OCI-LY7 (cell line): ENCODE measurements at regions not wholly inside any gene's neighbourhood (a gene's known extent, or its start where the extent isn't known, plus 50 kb on each side); places are given as distances from the start of the nearest gene placed in this dataset.

Experiments used
- BruUV-seq: library from RNA; stranded (reverse); fragments of 400-500 nt; replicated peaks from 2 replicates; lab custom pipeline; 2021; lab: Mats Ljungman, UMichigan
- CTCF ChIA-PET: fragments of 300-600 bp; sonication (Branson Sonifier 250); formaldehyde crosslinking; loops from one replicate; lab custom pipeline; 2022; ENCODE audit warnings: antibody characterized with exemption; ENCODE audit not compliant: unreplicated experiment; lab: Charles Lee
- POLR2A ChIA-PET: fragments of 300-600 bp; sonication (Branson Sonifier 250); formaldehyde crosslinking; loops from one replicate; lab custom pipeline; 2022; ENCODE audit warnings: antibody characterized with exemption; lab: Charles Lee
- DNase-seq: peaks from one replicate; pipeline ENCODE4 v3.0.0-alpha.2; 2015; ENCODE audit warnings: low spot score
- H2AFZ ChIP-seq: fragments of 200-600 bp; sonication (generic), shearing (Covaris generic); 2 replicates; pipeline ENCODE4 v1.6.1; 2014; ENCODE audit warnings: mild to moderate bottlenecking, antibody characterized with exemption, low read length, moderate library complexity
- H3K27ac ChIP-seq: fragments of 200-600 bp; sonication (generic); 2 replicates; pipeline ENCODE4 v1.5.1; 2014; ENCODE audit warnings: mixed run types, low read depth, mild to moderate bottlenecking, moderate library complexity, low read length, inconsistent platforms; ENCODE audit not compliant: poor library complexity, severe bottlenecking
- H3K36me3 ChIP-seq: fragments of 200-600 bp; sonication (generic); 2 replicates; pipeline ENCODE4 v1.6.1; 2014; ENCODE audit warnings: mild to moderate bottlenecking, antibody characterized with exemption, low read length, moderate library complexity, mixed read lengths; ENCODE audit not compliant: insufficient read depth
- H3K4me1 ChIP-seq: fragments of 200-600 bp; sonication (generic); 2 replicates; pipeline ENCODE4 v1.5.1; 2014; ENCODE audit warnings: mild to moderate bottlenecking, low read length; ENCODE audit not compliant: insufficient read depth, poor library complexity, severe bottlenecking
- H3K4me2 ChIP-seq: fragments of 200-600 bp; sonication (generic); 2 replicates; pipeline ENCODE4 v1.6.1; 2014; ENCODE audit warnings: mild to moderate bottlenecking, low read length
- H3K4me3 ChIP-seq: fragments of 200-600 bp; sonication (generic); 2 replicates; pipeline ENCODE4 v1.5.1; 2014; ENCODE audit warnings: mild to moderate bottlenecking, low read depth, low read length; ENCODE audit not compliant: poor library complexity, severe bottlenecking
- H3K79me2 ChIP-seq: fragments of 200-600 bp; sonication (generic); 2 replicates; pipeline ENCODE4 v1.6.1; 2016; ENCODE audit warnings: low read depth, mild to moderate bottlenecking, low read length, moderate library complexity, mixed read lengths; ENCODE audit not compliant: insufficient read depth
- H3K9me2 ChIP-seq: fragments of 200-600 bp; sonication (generic); 2 replicates; pipeline ENCODE4 v1.6.1; 2016; ENCODE audit warnings: mild to moderate bottlenecking, low read length, mixed read lengths; ENCODE audit not compliant: insufficient read depth
- H3K9me3 ChIP-seq: fragments of 200-600 bp; sonication (generic); 2 replicates; pipeline ENCODE4 v1.6.1; 2014; ENCODE audit warnings: mild to moderate bottlenecking, mixed run types, low read length, mixed read lengths
- H4K20me1 ChIP-seq: fragments of 200-600 bp; sonication (generic); 2 replicates; pipeline ENCODE4 v1.6.1; 2014; ENCODE audit warnings: mild to moderate bottlenecking, antibody characterized with exemption, low read length, moderate library complexity, mixed read lengths; ENCODE audit not compliant: insufficient read depth
- EZH2phosphoT487 ChIP-seq: fragments of 200-600 bp; sonication (generic); IDR thresholded peaks from 2 replicates; pipeline ENCODE4 v1.6.1; 2018; ENCODE audit warnings: low read depth, borderline replicate concordance, mild to moderate bottlenecking, mixed run types, antibody characterized with exemption, low read length, moderate library complexity, mixed read lengths
- intact Hi-C: fragments of 100-400 bp; cut with micrococcal nuclease; formaldehyde crosslinking; loops from one replicate; pipeline ENCODE4 v1.10.0; 2022; ENCODE audit not compliant: unreplicated experiment
- TF ChIP-seq, protein P1 (sequence below): fragments of 200-600 bp; sonication (generic); conservative IDR thresholded peaks from 2 replicates; pipeline ENCODE4 v1.5.1; 2014; ENCODE audit warnings: mild to moderate bottlenecking, antibody characterized with exemption, low read length, moderate library complexity, mixed read lengths

DNA sequence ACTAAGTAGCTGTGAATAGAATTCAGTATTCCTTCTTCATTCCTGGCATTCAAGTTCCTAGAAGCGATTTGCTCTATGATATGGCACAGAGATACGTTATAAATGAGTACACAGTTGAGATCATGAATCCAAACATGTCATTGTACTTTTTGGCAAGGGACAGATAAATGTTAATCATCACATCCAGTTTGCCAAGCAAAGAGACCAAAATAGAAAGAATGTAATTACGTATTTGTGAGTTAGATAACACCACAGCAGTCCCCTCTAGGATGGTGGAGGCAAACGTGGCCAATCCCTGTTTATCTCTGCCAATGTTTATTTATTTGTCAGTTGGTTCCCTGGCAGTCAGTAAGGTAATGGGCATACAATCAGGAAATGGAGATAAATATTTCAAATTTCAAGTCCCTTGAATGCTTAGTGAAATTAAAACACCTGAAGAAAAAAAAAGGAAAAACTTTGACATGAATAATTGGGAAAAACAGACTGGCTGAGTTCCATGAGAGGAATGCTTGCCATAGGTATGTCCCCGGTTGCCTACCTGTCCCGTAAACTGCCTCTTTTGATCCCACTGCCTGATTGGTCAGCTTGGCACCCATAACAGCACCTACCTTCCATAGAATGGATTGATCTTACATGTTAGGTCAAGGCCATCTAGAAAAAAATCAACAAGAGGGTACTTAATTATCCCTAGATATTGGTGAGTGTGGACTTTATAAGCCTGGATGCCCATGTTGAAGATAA, 451.1 kb upstream of the NETO1 start:
- H3K79me2 ChIP-seq = no peaks in the 10 kb centered on the region
- intact Hi-C loops = no loop called here
- no peak overlapping the region for H2AFZ ChIP-seq
- no peaks in the 10 kb centered on the region for H3K9me3 ChIP-seq
- no peaks in the 10 kb centered on the region for H4K20me1 ChIP-seq
- no peaks in the 10 kb centered on the region for H3K4me1 ChIP-seq
- no peak overlapping the region for H3K4me2 ChIP-seq
- no TSS peak for BruUV-seq
- H3K4me3 ChIP-seq = no peak overlapping the region
- DNase-seq = no peak
- POLR2A ChIA-PET = no interaction called here
- H3K36me3 ChIP-seq = no peaks in the 10 kb centered on the region
- H3K27ac ChIP-seq = no peak overlapping the region
- no peak for TF ChIP-seq EZH2phosphoT487
- TF ChIP-seq, protein P1, sequence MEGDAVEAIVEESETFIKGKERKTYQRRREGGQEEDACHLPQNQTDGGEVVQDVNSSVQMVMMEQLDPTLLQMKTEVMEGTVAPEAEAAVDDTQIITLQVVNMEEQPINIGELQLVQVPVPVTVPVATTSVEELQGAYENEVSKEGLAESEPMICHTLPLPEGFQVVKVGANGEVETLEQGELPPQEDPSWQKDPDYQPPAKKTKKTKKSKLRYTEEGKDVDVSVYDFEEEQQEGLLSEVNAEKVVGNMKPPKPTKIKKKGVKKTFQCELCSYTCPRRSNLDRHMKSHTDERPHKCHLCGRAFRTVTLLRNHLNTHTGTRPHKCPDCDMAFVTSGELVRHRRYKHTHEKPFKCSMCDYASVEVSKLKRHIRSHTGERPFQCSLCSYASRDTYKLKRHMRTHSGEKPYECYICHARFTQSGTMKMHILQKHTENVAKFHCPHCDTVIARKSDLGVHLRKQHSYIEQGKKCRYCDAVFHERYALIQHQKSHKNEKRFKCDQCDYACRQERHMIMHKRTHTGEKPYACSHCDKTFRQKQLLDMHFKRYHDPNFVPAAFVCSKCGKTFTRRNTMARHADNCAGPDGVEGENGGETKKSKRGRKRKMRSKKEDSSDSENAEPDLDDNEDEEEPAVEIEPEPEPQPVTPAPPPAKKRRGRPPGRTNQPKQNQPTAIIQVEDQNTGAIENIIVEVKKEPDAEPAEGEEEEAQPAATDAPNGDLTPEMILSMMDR = no peak
- CTCF ChIA-PET = no interaction called here
- H3K9me2 ChIP-seq = no peaks in the 10 kb centered on the region

DNA sequence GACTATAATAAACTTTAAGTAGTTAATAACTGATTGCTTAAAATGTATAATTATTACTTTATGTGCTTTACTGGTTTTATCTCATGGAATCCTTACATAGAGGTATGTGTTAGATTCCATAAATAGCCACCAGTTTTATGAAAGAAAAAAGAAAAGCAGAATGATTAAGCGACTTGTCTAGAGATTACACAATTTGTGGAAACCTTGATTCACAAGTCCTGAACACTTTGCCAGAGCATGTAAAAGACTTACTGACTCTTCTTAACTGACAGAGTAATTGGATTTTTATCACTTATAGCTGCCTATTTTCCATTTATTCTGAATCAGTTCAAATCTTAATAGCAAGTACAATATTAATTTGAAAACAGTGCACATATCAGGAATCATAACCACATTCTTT, 448.7 kb upstream of the NETO1 start:
- no peak overlapping the region for H3K4me3 ChIP-seq
- H3K4me2 ChIP-seq = no peak overlapping the region
- H3K9me2 ChIP-seq = no peaks in the 10 kb centered on the region
- H4K20me1 ChIP-seq = no peaks in the 10 kb centered on the region
- ChIA-PET POLR2A (no interaction called here), CTCF (no interaction called here)
- no peaks in the 10 kb centered on the region for H3K36me3 ChIP-seq
- H3K4me1 ChIP-seq = no peaks in the 10 kb centered on the region
- DNase-seq = no peak
- no peak overlapping the region for H3K27ac ChIP-seq
- no TSS peak for BruUV-seq
- TF ChIP-seq, protein P1 = no peak
- TF ChIP-seq EZH2phosphoT487 = no peak
- no peak overlapping the region for H2AFZ ChIP-seq
- intact Hi-C loops = no loop called here
- no peaks in the 10 kb centered on the region for H3K79me2 ChIP-seq
- no peaks in the 10 kb centered on the region for H3K9me3 ChIP-seq

DNA sequence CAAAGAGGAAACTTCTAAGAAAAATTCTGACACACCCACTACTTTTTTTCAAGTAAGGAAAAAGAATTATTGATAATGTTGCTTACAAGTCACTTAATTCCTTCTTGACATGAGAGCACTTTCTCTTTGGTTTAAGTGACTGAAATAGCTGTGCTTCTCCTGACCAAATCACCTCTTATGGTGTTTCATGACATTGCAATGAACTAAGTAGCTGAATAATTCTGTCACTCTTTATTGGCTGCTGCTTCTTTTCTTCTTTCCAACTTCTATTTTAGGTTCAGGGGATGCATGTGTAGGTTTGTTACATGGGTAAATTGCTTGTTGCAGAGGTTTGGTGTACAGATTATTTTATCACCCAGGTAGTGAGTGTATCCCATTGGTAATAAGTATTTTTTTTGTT, 447.6 kb upstream of the NETO1 start:
- no TSS peak for BruUV-seq
- no peak for DNase-seq
- no peak overlapping the region for H2AFZ ChIP-seq
- H3K4me1 ChIP-seq = no peaks in the 10 kb centered on the region
- no peak overlapping the region for H3K4me2 ChIP-seq
- ChIA-PET POLR2A (no interaction called here), CTCF (no interaction called here)
- no peaks in the 10 kb centered on the region for H3K79me2 ChIP-seq
- no peaks in the 10 kb centered on the region for H3K36me3 ChIP-seq
- no peaks in the 10 kb centered on the region for H3K9me2 ChIP-seq
- H3K27ac ChIP-seq = no peak overlapping the region
- no peaks in the 10 kb centered on the region for H3K9me3 ChIP-seq
- TF ChIP-seq EZH2phosphoT487 = no peak
- TF ChIP-seq, protein P1 = no peak
- no peaks in the 10 kb centered on the region for H4K20me1 ChIP-seq
- H3K4me3 ChIP-seq = no peak overlapping the region
- intact Hi-C loops = no loop called here
